SU-DHL-6 (cell line): ENCODE measurements at regions not wholly inside any gene's neighbourhood (a gene's known extent, or its start where the extent isn't known, plus 50 kb on each side); places are given as distances from the start of the nearest gene placed in this dataset.
"Not testable (repeated sequence)": the region's sequence is repeated elsewhere in the genome, so short reads cannot be mapped to it uniquely, and the experiment has no call there.

Source experiments
- H2AFZ ChIP-seq: fragments of 200-600 bp; sonication (generic); 2 replicates; pipeline ENCODE4 v1.6.1; 2014; ENCODE audit warnings: low read depth, mild to moderate bottlenecking, moderate library complexity, mixed read lengths, antibody characterized with exemption, low read length; ENCODE audit not compliant: severe bottlenecking
- H3F3A ChIP-seq: fragments of 200-600 bp; shearing (Covaris generic); 2 replicates; pipeline ENCODE4 v1.6.0; 2016; ENCODE audit warnings: antibody characterized with exemption, mild to moderate bottlenecking; ENCODE audit not compliant: insufficient read depth
- H3K27ac ChIP-seq: fragments of 200-600 bp; sonication (generic); 2 replicates; pipeline ENCODE4 v1.5.1; 2016; ENCODE audit warnings: low read depth, mild to moderate bottlenecking, low read length, moderate library complexity, mixed read lengths
- H3K27me3 ChIP-seq: fragments of 200-600 bp; sonication (generic), shearing (Covaris generic); 2 replicates; pipeline ENCODE4 v1.6.0; 2014; ENCODE audit warnings: mild to moderate bottlenecking, low read length
- H3K36me3 ChIP-seq: fragments of 200-600 bp; sonication (generic); 2 replicates; pipeline ENCODE4 v1.6.1; 2014; ENCODE audit warnings: mild to moderate bottlenecking, low read length, mixed read lengths
- H3K4me2 ChIP-seq: fragments of 300-600, 200-600 bp; shearing (Covaris generic), sonication (generic); 2 replicates; pipeline ENCODE4 v1.6.0; 2014; ENCODE audit warnings: low read length, low read depth, mild to moderate bottlenecking; ENCODE audit not compliant: poor library complexity, severe bottlenecking
- H3K4me3 ChIP-seq: fragments of 200-600 bp; sonication (generic); 2 replicates; pipeline ENCODE4 v1.5.1; 2014; ENCODE audit warnings: antibody characterized with exemption, low read length, mild to moderate bottlenecking, mixed read lengths; ENCODE audit not compliant: insufficient read depth, poor library complexity, severe bottlenecking
- H3K79me2 ChIP-seq: fragments of 200-600 bp; sonication (generic); 2 replicates; pipeline ENCODE4 v1.6.1; 2014; ENCODE audit warnings: mild to moderate bottlenecking, low read length, moderate library complexity; ENCODE audit not compliant: insufficient read depth
- H3K9ac ChIP-seq: fragments of 200-600 bp; sonication (generic); 2 replicates; pipeline ENCODE4 v1.7.0; 2014; ENCODE audit warnings: mild to moderate bottlenecking, low read length
- H3K9me2 ChIP-seq: fragments of 200-600 bp; sonication (generic); replicated peaks from 2 replicates; pipeline ENCODE4 v1.6.1; 2014; ENCODE audit warnings: low read length; ENCODE audit not compliant: insufficient read depth
- H3K9me3 ChIP-seq: fragments of 200-600 bp; sonication (generic); 2 replicates; pipeline ENCODE4 v1.6.1; 2014; ENCODE audit warnings: low read length, mixed read lengths; ENCODE audit not compliant: insufficient read depth
- H4K20me1 ChIP-seq: fragments of 200-600 bp; sonication (generic); 2 replicates; pipeline ENCODE4 v1.6.1; 2014; ENCODE audit warnings: low read depth, mild to moderate bottlenecking, antibody characterized with exemption, low read length, moderate library complexity, mixed read lengths
- EZH2phosphoT487 ChIP-seq: fragments of 200-600 bp; sonication (generic), shearing (Covaris generic); conservative IDR thresholded peaks from 2 replicates; pipeline ENCODE4 v1.6.1; 2018; ENCODE audit warnings: mild to moderate bottlenecking, antibody characterized with exemption, low read length, moderate library complexity, mixed read lengths
- TF ChIP-seq, protein P1 (sequence below): fragments of 200-600 bp; sonication (generic); IDR thresholded peaks from one replicate; pipeline ENCODE4 v1.5.1; 2017; ENCODE audit warnings: antibody characterized with exemption, mild to moderate bottlenecking, low read length, moderate library complexity; ENCODE audit not compliant: insufficient read depth, poor library complexity, severe bottlenecking

DNA sequence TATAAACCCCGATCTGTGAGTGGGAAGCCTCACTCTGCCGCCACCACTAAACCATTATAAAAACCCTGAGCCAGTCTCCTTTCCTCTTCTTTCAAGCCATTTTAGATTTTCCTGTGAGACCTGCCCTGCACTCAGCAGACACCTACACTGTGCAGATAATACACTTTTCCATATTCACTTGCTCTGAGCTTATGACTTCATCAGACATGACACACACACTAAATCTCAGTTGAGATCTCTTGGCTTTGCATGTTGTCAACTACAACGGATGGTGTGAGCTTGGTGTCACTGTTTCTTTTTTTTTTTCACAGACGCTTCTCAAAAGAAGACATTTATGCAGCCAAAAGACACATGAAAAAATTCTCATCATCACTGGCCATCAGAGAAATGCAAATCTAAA is 814.3 kb downstream of the TMEM121 start:
- H3K9ac ChIP-seq, H2AFZ ChIP-seq, H3K79me2 ChIP-seq, H3K27me3 ChIP-seq, H3F3A ChIP-seq, H3K4me3 ChIP-seq, H3K9me3 ChIP-seq, H3K36me3 ChIP-seq, H3K27ac ChIP-seq, H3K9me2 ChIP-seq, H4K20me1 ChIP-seq, H3K4me2 ChIP-seq: not testable (repeated sequence)

DNA sequence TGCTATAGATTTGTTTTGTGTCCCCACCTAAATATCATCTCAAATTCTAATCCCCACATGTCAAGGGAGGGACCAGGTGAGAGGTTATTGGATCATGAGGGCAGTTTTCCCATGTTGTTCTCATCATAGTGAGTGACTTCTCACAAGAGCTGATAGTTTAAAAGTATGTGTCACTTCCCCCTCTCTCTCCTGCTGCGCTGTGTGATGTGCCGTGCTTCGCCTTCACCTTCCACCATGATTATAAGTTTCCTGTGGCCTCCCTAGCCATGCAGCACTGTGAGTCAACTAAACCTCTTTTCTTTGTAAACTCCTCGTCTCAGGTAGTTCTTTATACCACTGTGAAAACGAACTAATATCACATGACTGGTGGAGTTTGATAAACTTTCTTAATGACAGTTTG is 814.8 kb downstream of the TMEM121 start:
- H3K9ac ChIP-seq, H3K79me2 ChIP-seq, H3K4me3 ChIP-seq, H2AFZ ChIP-seq, H3F3A ChIP-seq, H3K4me2 ChIP-seq, H3K36me3 ChIP-seq, H3K27me3 ChIP-seq, H3K9me2 ChIP-seq, H3K27ac ChIP-seq, H3K9me3 ChIP-seq, H4K20me1 ChIP-seq: not testable (repeated sequence)

DNA sequence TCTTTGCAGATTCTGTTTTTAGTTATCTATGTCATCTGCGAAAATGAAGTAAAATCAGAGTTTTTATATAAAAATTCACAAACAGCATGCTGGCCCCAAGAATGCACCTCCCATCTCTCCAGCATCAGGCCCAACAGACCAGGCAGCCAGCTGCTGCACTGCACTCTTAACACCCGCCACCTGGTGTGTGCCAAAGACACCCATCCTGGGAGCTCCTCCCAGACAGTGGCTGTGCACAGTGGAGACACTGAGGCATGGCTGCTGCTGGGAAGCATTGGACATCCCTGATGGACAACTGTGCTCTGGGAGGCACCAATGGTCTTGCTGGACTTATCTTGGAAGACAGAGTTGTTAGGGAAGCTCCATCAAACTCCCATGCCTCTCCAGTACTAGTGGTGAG is 817.2 kb downstream of the TMEM121 start:
- TF ChIP-seq EZH2phosphoT487: no peak
- TF ChIP-seq, protein P1, sequence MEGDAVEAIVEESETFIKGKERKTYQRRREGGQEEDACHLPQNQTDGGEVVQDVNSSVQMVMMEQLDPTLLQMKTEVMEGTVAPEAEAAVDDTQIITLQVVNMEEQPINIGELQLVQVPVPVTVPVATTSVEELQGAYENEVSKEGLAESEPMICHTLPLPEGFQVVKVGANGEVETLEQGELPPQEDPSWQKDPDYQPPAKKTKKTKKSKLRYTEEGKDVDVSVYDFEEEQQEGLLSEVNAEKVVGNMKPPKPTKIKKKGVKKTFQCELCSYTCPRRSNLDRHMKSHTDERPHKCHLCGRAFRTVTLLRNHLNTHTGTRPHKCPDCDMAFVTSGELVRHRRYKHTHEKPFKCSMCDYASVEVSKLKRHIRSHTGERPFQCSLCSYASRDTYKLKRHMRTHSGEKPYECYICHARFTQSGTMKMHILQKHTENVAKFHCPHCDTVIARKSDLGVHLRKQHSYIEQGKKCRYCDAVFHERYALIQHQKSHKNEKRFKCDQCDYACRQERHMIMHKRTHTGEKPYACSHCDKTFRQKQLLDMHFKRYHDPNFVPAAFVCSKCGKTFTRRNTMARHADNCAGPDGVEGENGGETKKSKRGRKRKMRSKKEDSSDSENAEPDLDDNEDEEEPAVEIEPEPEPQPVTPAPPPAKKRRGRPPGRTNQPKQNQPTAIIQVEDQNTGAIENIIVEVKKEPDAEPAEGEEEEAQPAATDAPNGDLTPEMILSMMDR: no peak
- no peak overlapping the region for H3K27ac ChIP-seq
- no peak overlapping the region for H2AFZ ChIP-seq
- H3K79me2 ChIP-seq: no peaks in the 10 kb centered on the region
- no peaks in the 10 kb centered on the region for H3K9me2 ChIP-seq
- no peak overlapping the region for H3K9ac ChIP-seq
- no peak overlapping the region for H3K4me3 ChIP-seq
- H3K4me2 ChIP-seq: no peak overlapping the region
- no peaks in the 10 kb centered on the region for H3K27me3 ChIP-seq
- H4K20me1 ChIP-seq: no peaks in the 10 kb centered on the region
- H3K9me3 ChIP-seq: no peaks in the 10 kb centered on the region
- no peaks in the 10 kb centered on the region for H3F3A ChIP-seq
- no peaks in the 10 kb centered on the region for H3K36me3 ChIP-seq

DNA sequence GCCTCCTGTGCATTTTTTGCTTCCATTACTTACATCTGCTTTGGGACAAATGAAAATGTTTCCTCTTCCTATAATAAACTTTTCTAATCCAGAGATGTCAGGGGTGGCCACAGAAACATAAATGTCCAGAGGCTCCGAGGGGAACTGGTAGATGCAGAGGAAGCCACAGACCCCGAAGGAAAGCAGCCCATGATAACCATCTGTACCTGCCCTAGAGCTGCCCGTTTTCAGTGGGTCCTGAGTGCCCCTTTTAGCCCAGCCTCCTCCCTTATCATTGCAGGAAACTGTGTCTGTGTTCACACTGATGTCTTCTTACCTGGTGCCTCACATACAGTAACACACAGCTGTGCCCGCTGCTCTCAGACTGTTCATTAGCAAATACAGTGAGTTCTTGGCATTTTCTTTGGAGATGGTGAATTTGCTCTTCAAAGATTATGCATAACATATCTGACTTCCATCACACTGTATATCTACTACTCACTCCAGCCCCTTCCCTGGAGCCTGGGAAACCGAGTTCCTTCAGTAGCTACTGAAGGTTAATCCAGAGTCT is 817.8 kb downstream of the TMEM121 start:
- not testable (repeated sequence) for H3K79me2 ChIP-seq, H2AFZ ChIP-seq, H4K20me1 ChIP-seq, H3K9me2 ChIP-seq, H3F3A ChIP-seq, H3K9ac ChIP-seq, H3K36me3 ChIP-seq, H3K27ac ChIP-seq, H3K9me3 ChIP-seq, H3K27me3 ChIP-seq, H3K4me3 ChIP-seq, H3K4me2 ChIP-seq

DNA sequence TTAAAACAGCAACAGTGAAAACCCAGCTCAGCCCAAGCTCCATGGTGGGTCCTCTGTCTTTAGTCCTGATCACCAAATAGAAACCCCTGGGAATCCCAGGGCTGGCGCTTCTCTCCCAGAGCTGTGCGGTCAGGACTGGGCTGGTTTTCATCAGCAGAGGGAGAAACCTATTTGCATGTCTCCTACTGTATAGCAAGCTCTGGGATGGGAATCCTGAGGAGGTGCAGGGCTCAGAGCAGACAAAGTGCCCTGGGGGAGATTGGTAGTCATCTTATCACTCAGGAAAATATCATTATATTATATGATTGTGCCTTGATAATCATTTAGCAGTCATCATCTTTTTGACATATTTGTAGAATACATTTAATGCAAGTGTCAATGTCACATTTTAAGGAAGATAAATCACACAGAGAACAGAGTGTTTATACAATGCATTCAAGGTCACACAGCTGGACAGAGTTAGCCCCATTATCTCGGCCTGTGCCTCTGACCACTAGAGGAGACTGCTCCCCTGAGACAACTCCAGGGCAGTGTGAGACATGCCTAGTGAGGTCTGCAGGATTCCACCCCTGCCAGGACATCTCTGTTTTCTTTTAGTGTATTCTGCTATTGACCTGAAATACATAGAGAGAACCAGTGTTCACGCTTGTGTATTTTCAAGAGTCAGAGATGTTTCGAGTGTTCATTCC is 818.6 kb downstream of the TMEM121 start:
- not testable (repeated sequence) for H3K27me3 ChIP-seq, H2AFZ ChIP-seq, H3K4me2 ChIP-seq, H3K4me3 ChIP-seq, H3K9me2 ChIP-seq, H3K9ac ChIP-seq, H4K20me1 ChIP-seq, H3K36me3 ChIP-seq, H3F3A ChIP-seq, H3K27ac ChIP-seq, H3K79me2 ChIP-seq, H3K9me3 ChIP-seq
